ENCODE measurements at regions not wholly inside any gene's neighbourhood (a gene's known extent, or its start where the extent isn't known, plus 50 kb on each side); places are given as distances from the start of the nearest gene placed in this dataset.
"Not testable (repeated sequence)": the region's sequence is repeated elsewhere in the genome, so short reads cannot be mapped to it uniquely, and the experiment has no call there.

DNA sequence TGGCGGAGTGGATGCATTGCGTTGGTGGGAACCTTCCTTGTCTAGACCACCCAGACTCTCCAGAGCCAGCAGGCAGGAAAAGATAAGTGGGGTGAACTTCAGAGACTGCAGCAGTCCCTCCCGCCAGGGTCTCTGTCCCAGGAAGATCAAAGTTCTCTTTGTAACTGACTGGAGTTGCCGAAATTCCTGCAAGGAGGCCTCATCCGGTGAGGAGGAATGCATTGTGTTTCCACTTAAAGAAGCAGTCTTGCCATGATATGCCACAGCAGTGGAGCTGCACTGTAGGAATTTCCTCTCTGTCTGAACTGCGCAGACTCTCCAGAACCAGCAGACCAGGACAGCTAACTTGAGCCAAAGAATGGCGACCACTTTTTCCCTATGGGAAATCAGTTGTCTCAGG, 1190.4 kb downstream of the TECRL start:
- Histone ChIP-seq H3K9me3 (ENCODE audit: control insufficient read depth in 2 of 3, insufficient read depth in 1 of 3, low read length in 3 of 3) (no peaks in the 10 kb centered on the region), H3K4me3 (ENCODE audit: low read length in 3 of 3) (no peak overlapping the region), H3K36me3 (ENCODE audit: control insufficient read depth in 2 of 3, insufficient read depth in 3 of 3, low read length in 3 of 3) (no peaks in the 10 kb centered on the region), H3K27me3 (ENCODE audit: control insufficient read depth, insufficient read depth, low read length) (no peaks in the 10 kb centered on the region), H3K9ac (ENCODE audit: low read length in 3 of 3) (no peak overlapping the region), H3K27ac (ENCODE audit: low read depth in 2 of 2, low read length in 2 of 2) (no peak overlapping the region), H3K4me1 (ENCODE audit: control insufficient read depth in 2 of 3, insufficient read depth in 2 of 3, low read depth in 1 of 3, low read length in 3 of 3) (no peaks in the 10 kb centered on the region)
- no peak for FAIRE-seq
- DNase-seq = no peak
- intact Hi-C loops (cut with DNase I) = no loop called here
- TF ChIP-seq, protein P1, sequence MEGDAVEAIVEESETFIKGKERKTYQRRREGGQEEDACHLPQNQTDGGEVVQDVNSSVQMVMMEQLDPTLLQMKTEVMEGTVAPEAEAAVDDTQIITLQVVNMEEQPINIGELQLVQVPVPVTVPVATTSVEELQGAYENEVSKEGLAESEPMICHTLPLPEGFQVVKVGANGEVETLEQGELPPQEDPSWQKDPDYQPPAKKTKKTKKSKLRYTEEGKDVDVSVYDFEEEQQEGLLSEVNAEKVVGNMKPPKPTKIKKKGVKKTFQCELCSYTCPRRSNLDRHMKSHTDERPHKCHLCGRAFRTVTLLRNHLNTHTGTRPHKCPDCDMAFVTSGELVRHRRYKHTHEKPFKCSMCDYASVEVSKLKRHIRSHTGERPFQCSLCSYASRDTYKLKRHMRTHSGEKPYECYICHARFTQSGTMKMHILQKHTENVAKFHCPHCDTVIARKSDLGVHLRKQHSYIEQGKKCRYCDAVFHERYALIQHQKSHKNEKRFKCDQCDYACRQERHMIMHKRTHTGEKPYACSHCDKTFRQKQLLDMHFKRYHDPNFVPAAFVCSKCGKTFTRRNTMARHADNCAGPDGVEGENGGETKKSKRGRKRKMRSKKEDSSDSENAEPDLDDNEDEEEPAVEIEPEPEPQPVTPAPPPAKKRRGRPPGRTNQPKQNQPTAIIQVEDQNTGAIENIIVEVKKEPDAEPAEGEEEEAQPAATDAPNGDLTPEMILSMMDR (IDR thresholded peaks at IDR 0.05; ENCODE audit: borderline replicate concordance, extremely low read depth, insufficient read depth) = no peak

DNA sequence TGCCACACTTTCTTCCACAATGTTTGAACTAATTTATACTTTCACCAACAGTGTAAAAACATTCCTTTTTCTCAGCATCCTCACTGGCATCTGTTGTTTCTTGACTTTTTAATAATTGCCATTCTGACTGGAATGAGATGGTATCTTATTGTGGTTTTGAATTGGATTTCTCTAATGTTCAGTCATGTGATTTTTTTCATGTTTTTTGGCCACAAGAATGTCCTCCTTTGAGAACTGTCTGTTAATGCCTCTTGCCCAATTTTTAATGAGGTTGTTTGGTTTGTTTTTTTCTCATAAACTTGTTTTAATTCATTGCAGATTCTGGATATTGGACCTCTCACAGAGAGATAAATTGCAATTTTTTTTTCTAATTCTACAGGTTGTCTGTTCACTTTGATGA, 1195.2 kb downstream of the TECRL start:
- H3K9ac ChIP-seq (ENCODE audit: low read length in 3 of 3) = no peak overlapping the region
- no peaks in the 10 kb centered on the region for H3K27me3 ChIP-seq (ENCODE audit: control insufficient read depth, insufficient read depth, low read length)
- no peaks in the 10 kb centered on the region for H3K4me1 ChIP-seq (ENCODE audit: control insufficient read depth in 2 of 3, insufficient read depth in 2 of 3, low read depth in 1 of 3, low read length in 3 of 3)
- DNase-seq (no peak), FAIRE-seq (no peak)
- H3K4me3 ChIP-seq (ENCODE audit: low read length in 3 of 3) = no peak overlapping the region
- H3K27ac ChIP-seq (ENCODE audit: low read depth in 2 of 2, low read length in 2 of 2) = no peak overlapping the region
- H3K36me3 ChIP-seq (ENCODE audit: control insufficient read depth in 2 of 3, insufficient read depth in 3 of 3, low read length in 3 of 3) = no peaks in the 10 kb centered on the region
- intact Hi-C loops (cut with DNase I) = no loop called here
- TF ChIP-seq, protein P1 (IDR thresholded peaks at IDR 0.05; ENCODE audit: borderline replicate concordance, extremely low read depth, insufficient read depth) = no peak
- no peaks in the 10 kb centered on the region for H3K9me3 ChIP-seq (ENCODE audit: control insufficient read depth in 2 of 3, insufficient read depth in 1 of 3, low read length in 3 of 3)

DNA sequence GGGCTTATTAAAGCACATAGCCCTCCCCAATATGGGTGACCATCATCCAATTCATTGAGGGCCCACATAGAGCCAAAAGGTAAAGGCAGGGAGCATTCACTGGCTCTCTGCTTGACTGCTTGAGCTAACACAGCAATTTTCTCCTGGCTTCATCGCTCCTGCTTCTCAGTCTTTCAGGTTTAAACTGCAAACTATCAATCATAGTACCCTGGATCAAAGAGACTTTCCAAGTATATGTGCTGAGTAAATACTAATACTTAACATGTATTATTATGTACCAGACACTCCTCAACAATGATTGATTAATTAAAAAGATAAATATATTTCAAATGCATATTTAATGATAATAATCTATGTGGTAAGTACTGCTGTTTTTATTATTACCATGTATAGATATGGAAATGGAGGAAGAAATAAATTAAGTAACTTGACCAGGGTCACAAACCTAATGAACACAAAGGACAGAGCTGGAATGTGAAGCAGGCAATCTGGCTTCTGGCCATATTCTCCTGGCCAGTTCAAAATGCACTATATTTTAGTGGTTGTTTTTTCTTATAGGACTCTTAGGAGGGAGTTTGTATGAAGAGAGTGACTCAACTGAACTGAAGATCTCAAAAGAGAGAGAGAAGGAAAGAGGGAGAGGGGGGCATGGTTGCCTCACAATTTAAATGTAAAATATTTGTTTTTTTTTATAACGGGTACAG, 1197.3 kb downstream of the TECRL start:
- H3K36me3 ChIP-seq (ENCODE audit: control insufficient read depth in 2 of 3, insufficient read depth in 3 of 3, low read length in 3 of 3) = no peaks in the 10 kb centered on the region
- H3K4me1 ChIP-seq (ENCODE audit: control insufficient read depth in 2 of 3, insufficient read depth in 2 of 3, low read depth in 1 of 3, low read length in 3 of 3) = no peaks in the 10 kb centered on the region
- no peak for FAIRE-seq
- H3K9me3 ChIP-seq (ENCODE audit: control insufficient read depth in 2 of 3, insufficient read depth in 1 of 3, low read length in 3 of 3) = peaks cover 0 to 3% (median 2%) of the 10 kb centered on the region in 3 donors
- TF ChIP-seq, protein P1 (IDR thresholded peaks at IDR 0.05; ENCODE audit: borderline replicate concordance, extremely low read depth, insufficient read depth) = no peak
- H3K27me3 ChIP-seq (ENCODE audit: control insufficient read depth, insufficient read depth, low read length) = no peaks in the 10 kb centered on the region
- no peak overlapping the region for H3K4me3 ChIP-seq (ENCODE audit: low read length in 3 of 3)
- H3K9ac ChIP-seq (ENCODE audit: low read length in 3 of 3) = no peak overlapping the region
- peak in 2 of 5 donors; percentile 47 to 66 for DNase-seq
- no peak overlapping the region for H3K27ac ChIP-seq (ENCODE audit: low read depth in 2 of 2, low read length in 2 of 2)
- intact Hi-C loops (cut with DNase I) = no loop called here

DNA sequence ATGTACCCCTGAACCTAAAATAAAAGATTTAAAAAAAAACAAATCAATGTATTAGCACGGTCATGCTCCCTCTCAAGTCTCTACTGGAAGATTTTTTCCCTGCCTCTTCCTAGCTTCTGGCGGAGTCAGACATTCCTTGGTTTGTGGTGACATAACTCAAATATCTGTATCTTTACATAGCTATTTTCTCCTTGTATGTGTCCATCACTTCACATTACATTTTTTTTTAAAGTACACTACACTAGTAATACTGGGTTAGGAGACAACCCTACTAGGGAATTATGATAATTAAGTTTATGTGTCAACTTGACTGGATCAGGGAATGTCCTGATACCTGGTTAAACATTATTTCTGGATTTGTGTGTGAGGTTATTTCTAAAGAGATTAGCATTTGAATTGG, 1197.9 kb downstream of the TECRL start:
- Histone ChIP-seq H3K4me3 (ENCODE audit: low read length in 3 of 3) (no peak overlapping the region), H3K36me3 (ENCODE audit: control insufficient read depth in 2 of 3, insufficient read depth in 3 of 3, low read length in 3 of 3) (no peaks in the 10 kb centered on the region), H3K9ac (ENCODE audit: low read length in 3 of 3) (no peak overlapping the region), H3K9me3 (ENCODE audit: control insufficient read depth in 2 of 3, insufficient read depth in 1 of 3, low read length in 3 of 3) (peaks cover 0 to 3% (median 2%) of the 10 kb centered on the region in 3 donors), H3K27ac (ENCODE audit: low read depth in 2 of 2, low read length in 2 of 2) (no peak overlapping the region), H3K4me1 (ENCODE audit: control insufficient read depth in 2 of 3, insufficient read depth in 2 of 3, low read depth in 1 of 3, low read length in 3 of 3) (no peaks in the 10 kb centered on the region), H3K27me3 (ENCODE audit: control insufficient read depth, insufficient read depth, low read length) (no peaks in the 10 kb centered on the region)
- intact Hi-C loops (cut with DNase I) = no loop called here
- DNase-seq = peak in 1 of 5 donors; percentile 3
- TF ChIP-seq, protein P1 (IDR thresholded peaks at IDR 0.05; ENCODE audit: borderline replicate concordance, extremely low read depth, insufficient read depth) = no peak
- FAIRE-seq = no peak

DNA sequence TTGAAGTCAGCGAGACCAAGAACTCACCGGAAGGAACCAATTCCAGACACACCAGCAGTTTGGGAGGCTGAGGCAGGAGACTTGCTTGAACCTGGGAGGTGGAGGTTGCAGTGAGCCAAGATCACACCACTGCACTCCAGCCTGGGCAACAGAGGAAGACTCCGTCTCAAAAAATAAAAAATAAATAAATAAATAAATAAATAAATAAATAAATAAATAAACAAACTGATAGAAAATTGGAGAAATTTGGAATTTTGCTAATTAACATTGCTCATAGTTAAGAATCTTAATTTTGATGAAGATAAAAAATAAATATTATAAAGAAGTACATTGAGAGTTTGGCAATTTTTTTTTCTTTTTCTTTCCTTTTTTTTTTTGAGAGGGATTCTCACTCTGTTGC, 1216.2 kb downstream of the TECRL start:
- H3K9me3 ChIP-seq (ENCODE audit: control insufficient read depth in 2 of 3, insufficient read depth in 1 of 3, low read length in 3 of 3); intact Hi-C loops (cut with DNase I); H3K4me3 ChIP-seq (ENCODE audit: low read length in 3 of 3); H3K9ac ChIP-seq (ENCODE audit: low read length in 3 of 3); H3K27ac ChIP-seq (ENCODE audit: low read depth in 2 of 2, low read length in 2 of 2); H3K4me1 ChIP-seq (ENCODE audit: control insufficient read depth in 2 of 3, insufficient read depth in 2 of 3, low read depth in 1 of 3, low read length in 3 of 3); DNase-seq; H3K36me3 ChIP-seq (ENCODE audit: control insufficient read depth in 2 of 3, insufficient read depth in 3 of 3, low read length in 3 of 3); H3K27me3 ChIP-seq (ENCODE audit: control insufficient read depth, insufficient read depth, low read length); FAIRE-seq: not testable (repeated sequence)
